GM18861 (cell line): ENCODE measurements at regions not wholly inside any gene's neighbourhood (a gene's known extent, or its start where the extent isn't known, plus 50 kb on each side); places are given as distances from the start of the nearest gene placed in this dataset.

Experiments
- ATAC-seq: cut with Tn5 transposase; IDR thresholded peaks from one replicate; pipeline ENCODE4 v1.9.1; 2021; ENCODE audit not compliant: unreplicated experiment

GRCh38 chr7:40972426-40972825 is 730.5 kb downstream of the INHBA start:
- no peak for ATAC-seq

GRCh38 chr7:40969641-40970040 is 733.2 kb downstream of the INHBA start:
- no peak for ATAC-seq

GRCh38 chr7:40966693-40967092 is 736.2 kb downstream of the INHBA start:
- ATAC-seq: no peak

GRCh38 chr7:40965774-40966173 is 737.1 kb downstream of the INHBA start:
- peak; percentile 84 for ATAC-seq

- no peak for ATAC-seq
Observed at GRCh38 chr7:40965016-40965415, 737.9 kb downstream of the INHBA start.

- ATAC-seq: no peak
Observed at GRCh38 chr7:40964610-40965009, 738.3 kb downstream of the INHBA start.

- no peak for ATAC-seq
Observed at GRCh38 chr7:40959955-40960354, 742.9 kb downstream of the INHBA start.

- no peak for ATAC-seq
Observed at GRCh38 chr7:40948239-40948638, 754.7 kb downstream of the INHBA start.

- no peak for ATAC-seq
Observed at GRCh38 chr7:40947566-40947965, 755.3 kb downstream of the INHBA start.

GRCh38 chr7:40946549-40946948 is 756.3 kb downstream of the INHBA start:
- ATAC-seq: no peak

GRCh38 chr7:40945788-40946187 is 757.1 kb downstream of the INHBA start:
- no peak for ATAC-seq

GRCh38 chr7:40944981-40945585 is 757.8 kb downstream of the INHBA start:
- no peak for ATAC-seq

GRCh38 chr7:40937879-40938278 is 765.0 kb downstream of the INHBA start:
- ATAC-seq: no peak

GRCh38 chr7:40935435-40935834 is 767.5 kb downstream of the INHBA start:
- ATAC-seq: no peak

- no peak for ATAC-seq
Observed at GRCh38 chr7:40923626-40924025, 779.3 kb downstream of the INHBA start.

GRCh38 chr7:40922316-40922670 is 780.6 kb downstream of the INHBA start:
- ATAC-seq: no peak

- ATAC-seq: no peak
Observed at GRCh38 chr7:40921589-40922315, 781.1 kb downstream of the INHBA start.

- ATAC-seq: no peak
Observed at GRCh38 chr7:40918701-40919271, 784.0 kb downstream of the SUGCT start.

GRCh38 chr7:40916813-40917212 is 782.0 kb downstream of the SUGCT start:
- ATAC-seq: no peak

- ATAC-seq: no peak
Observed at GRCh38 chr7:40915071-40915470, 780.3 kb downstream of the SUGCT start.
